ENCODE measurements at regions not wholly inside any gene's neighbourhood (a gene's known extent, or its start where the extent isn't known, plus 50 kb on each side); places are given as distances from the start of the nearest gene placed in this dataset.

- no peak for DNase-seq
- Mint-ChIP-seq H3K9me3 (ENCODE audit: insufficient read depth) (peaks cover 2% of the 10 kb centered on the region), H3K4me3 (no peak overlapping the region), H3K4me1 (no peaks in the 10 kb centered on the region), H3K27me3 (no peaks in the 10 kb centered on the region), H3K27ac (no peak overlapping the region)
- POLR2A ChIA-PET: no interaction called here
- Histone ChIP-seq H3K9me3 (ENCODE audit: control extremely low read depth in 1 of 3, control insufficient read depth in 2 of 3, insufficient read depth in 1 of 3, low read length in 2 of 3) (peaks cover 0 to 6% (median 0%) of the 10 kb centered on the region in 3 donors), H2AFZ (ENCODE audit: insufficient read depth, low read depth, low read length, poor library complexity, severe bottlenecking) (no peak overlapping the region), H4K20me1 (ENCODE audit: control insufficient read depth, insufficient read depth, low read length, poor library complexity, severe bottlenecking) (no peaks in the 10 kb centered on the region), H3K36me3 (replicated peaks in 1 of 2; ENCODE audit: control extremely low read depth in 1 of 2, control insufficient read depth in 1 of 2, extremely low read depth in 1 of 2, insufficient read depth in 2 of 2, low read length in 1 of 2) (no peaks in the 10 kb centered on the region), H3K27me3 (replicated peaks in 1 of 4; ENCODE audit: control extremely low read depth in 1 of 4, control insufficient read depth in 3 of 4, insufficient read depth in 4 of 4, low read length in 3 of 4) (no peaks in the 10 kb centered on the region), H3K4me1 (ENCODE audit: control insufficient read depth in 2 of 2, insufficient read depth in 2 of 2, low read length in 2 of 2) (no peaks in the 10 kb centered on the region), H3K27ac (ENCODE audit: low read length in 2 of 2) (no peak overlapping the region), H3K4me2 (replicated peaks; ENCODE audit: low read depth, low read length, poor library complexity, severe bottlenecking) (no peak overlapping the region), H3K9ac (ENCODE audit: low read length) (no peak overlapping the region), H3K79me2 (ENCODE audit: control insufficient read depth, insufficient read depth, low read length) (no peaks in the 10 kb centered on the region), H3K4me3 (ENCODE audit: control extremely low read depth in 1 of 5, extremely low read depth in 1 of 5, insufficient read depth in 1 of 5, low read depth in 2 of 5, low read length in 4 of 5) (no peak overlapping the region)
- TF ChIP-seq EZH2 (IDR thresholded peaks at IDR 0.05; ENCODE audit: borderline replicate concordance, insufficient read depth, low read depth, low read length, poor library complexity, severe bottlenecking) (no peak), CTCF (IDR thresholded peaks at IDR 0.05) (no peak)
- no peak for ATAC-seq (ENCODE audit: low read depth)
- CTCF ChIA-PET: no interaction called here
- no CpG with 5 or more reads among the region's 2 CpGs for WGBS (ENCODE audit: insufficient coverage)
- intact Hi-C loops (cut with micrococcal nuclease): no loop called here
Measured at GRCh38 chr5:164600274-164600673, 1094.9 kb downstream of the MAT2B start.

- H3K27me3 ChIP-seq (replicated peaks in 1 of 4; ENCODE audit: control extremely low read depth in 1 of 4, control insufficient read depth in 3 of 4, insufficient read depth in 4 of 4, low read length in 3 of 4): no peaks in the 10 kb centered on the region
- no peaks in the 10 kb centered on the region for H3K4me1 ChIP-seq (ENCODE audit: control insufficient read depth in 2 of 2, insufficient read depth in 2 of 2, low read length in 2 of 2)
- H3K9ac ChIP-seq (ENCODE audit: low read length): no peak overlapping the region
- no peak for TF ChIP-seq EZH2 (IDR thresholded peaks at IDR 0.05; ENCODE audit: borderline replicate concordance, insufficient read depth, low read depth, low read length, poor library complexity, severe bottlenecking)
- no peak for TF ChIP-seq CTCF (IDR thresholded peaks at IDR 0.05)
- peaks cover 0 to 6% (median 0%) of the 10 kb centered on the region in 3 donors for H3K9me3 ChIP-seq (ENCODE audit: control extremely low read depth in 1 of 3, control insufficient read depth in 2 of 3, insufficient read depth in 1 of 3, low read length in 2 of 3)
- ATAC-seq (ENCODE audit: low read depth) (no peak), DNase-seq (no peak)
- H3K4me1 Mint-ChIP-seq: no peaks in the 10 kb centered on the region
- H3K27ac ChIP-seq (ENCODE audit: low read length in 2 of 2): no peak overlapping the region
- POLR2A ChIA-PET: no interaction called here
- no peak overlapping the region for H3K4me3 Mint-ChIP-seq
- peaks cover 3% of the 10 kb centered on the region for H3K9me3 Mint-ChIP-seq (ENCODE audit: insufficient read depth)
- no peaks in the 10 kb centered on the region for H3K36me3 ChIP-seq (replicated peaks in 1 of 2; ENCODE audit: control extremely low read depth in 1 of 2, control insufficient read depth in 1 of 2, extremely low read depth in 1 of 2, insufficient read depth in 2 of 2, low read length in 1 of 2)
- CTCF ChIA-PET: no interaction called here
- WGBS (ENCODE audit: insufficient coverage): 99% methylated on average over 27 of the region's 31 CpGs
- H3K27ac Mint-ChIP-seq: no peak overlapping the region
- no peaks in the 10 kb centered on the region for H3K27me3 Mint-ChIP-seq
- no peaks in the 10 kb centered on the region for H3K79me2 ChIP-seq (ENCODE audit: control insufficient read depth, insufficient read depth, low read length)
- H4K20me1 ChIP-seq (ENCODE audit: control insufficient read depth, insufficient read depth, low read length, poor library complexity, severe bottlenecking): no peaks in the 10 kb centered on the region
- no peak overlapping the region for H3K4me2 ChIP-seq (replicated peaks; ENCODE audit: low read depth, low read length, poor library complexity, severe bottlenecking)
- H2AFZ ChIP-seq (ENCODE audit: insufficient read depth, low read depth, low read length, poor library complexity, severe bottlenecking): no peak overlapping the region
- H3K4me3 ChIP-seq (ENCODE audit: control extremely low read depth in 1 of 5, extremely low read depth in 1 of 5, insufficient read depth in 1 of 5, low read depth in 2 of 5, low read length in 4 of 5): no peak overlapping the region
- intact Hi-C loops (cut with micrococcal nuclease): no loop called here
Measured at GRCh38 chr5:164600929-164601535, 1095.6 kb downstream of the MAT2B start.
